Right renal pelvis (tissue), 4 donors: ENCODE measurements at regions not wholly inside any gene's neighbourhood (a gene's known extent, or its start where the extent isn't known, plus 50 kb on each side); places are given as distances from the start of the nearest gene placed in this dataset.
"Not testable (repeated sequence)": the region's sequence is repeated elsewhere in the genome, so short reads cannot be mapped to it uniquely, and the experiment has no call there.

Source experiments
- DNase-seq, 4 donors: peaks; one replicate each; pipeline ENCODE4 v3.0.0-alpha.2; 2013; ENCODE audit warnings: low read depth in 4 of 4, low spot score in 3 of 4, missing footprints in 1 of 4

- DNase-seq: not testable (repeated sequence)
Observed at GRCh38 chr2:131668794-131669540, 141.3 kb downstream of the CCDC74A start.

GRCh38 chr2:131671841-131672470 lies 144.3 kb downstream of the CCDC74A start:
- DNase-seq: not testable (repeated sequence)

- DNase-seq: not testable (repeated sequence)
Observed at GRCh38 chr2:131672471-131673399, 145.0 kb downstream of the CCDC74A start.

DNA sequence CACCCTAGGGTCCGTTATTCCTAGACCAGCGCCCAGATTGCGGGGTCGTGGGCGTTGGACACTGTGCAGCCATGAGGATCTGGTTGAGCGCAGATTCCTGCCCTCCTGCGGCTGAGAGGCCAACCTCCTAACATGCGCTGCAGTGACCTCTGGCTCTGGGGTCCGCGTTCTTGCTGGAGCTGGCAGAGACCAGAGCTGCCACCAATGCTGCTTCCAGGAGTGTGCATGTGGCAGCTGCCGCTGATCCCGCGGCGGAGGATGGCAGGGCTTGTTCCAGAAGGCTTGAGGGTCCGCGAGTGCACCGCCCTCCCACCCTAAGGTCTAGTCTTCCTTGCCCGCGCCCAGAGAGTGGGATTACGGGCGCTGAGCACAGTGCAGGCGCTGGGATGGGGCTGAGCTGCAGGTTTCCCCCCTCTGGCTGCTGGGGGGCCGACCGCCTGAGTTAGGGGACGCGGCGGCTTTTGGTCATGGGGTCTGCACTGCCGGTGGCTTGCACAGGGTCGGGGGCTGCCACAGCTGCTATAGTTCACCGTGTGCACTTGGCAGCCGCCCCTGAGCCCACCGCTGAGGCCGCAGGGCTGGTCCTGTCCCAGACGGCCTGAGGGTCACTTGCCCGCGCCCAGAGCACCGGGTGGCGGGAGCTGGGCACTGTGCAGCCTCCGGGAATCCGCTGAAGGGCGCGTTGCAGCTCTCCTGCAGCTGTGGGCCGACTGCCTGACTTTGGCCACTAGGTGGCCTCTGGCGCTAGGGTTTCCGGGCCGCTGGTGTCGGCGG lies 145.9 kb downstream of the CCDC74A start:
- no peak for DNase-seq

DNA sequence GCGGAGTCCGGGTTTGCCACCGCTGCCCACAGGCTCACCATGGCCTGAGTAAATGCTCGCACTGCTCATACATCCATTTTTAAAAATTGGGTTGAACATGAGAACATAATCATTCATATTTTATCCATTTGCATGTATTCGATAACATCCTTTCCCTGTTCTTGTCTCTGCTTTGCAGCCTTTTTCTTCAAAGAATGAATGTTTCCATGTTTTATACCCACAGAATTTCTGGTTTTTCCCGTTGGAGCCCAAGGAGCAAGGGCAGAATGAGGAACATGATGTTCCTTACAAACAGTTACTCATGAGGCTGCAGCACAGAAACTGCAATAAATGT lies 146.5 kb downstream of the CCDC74A start:
- DNase-seq: no peak

GRCh38 chr2:131681611-131682121 lies 154.0 kb downstream of the CCDC74A start:
- not testable (repeated sequence) for DNase-seq

DNA sequence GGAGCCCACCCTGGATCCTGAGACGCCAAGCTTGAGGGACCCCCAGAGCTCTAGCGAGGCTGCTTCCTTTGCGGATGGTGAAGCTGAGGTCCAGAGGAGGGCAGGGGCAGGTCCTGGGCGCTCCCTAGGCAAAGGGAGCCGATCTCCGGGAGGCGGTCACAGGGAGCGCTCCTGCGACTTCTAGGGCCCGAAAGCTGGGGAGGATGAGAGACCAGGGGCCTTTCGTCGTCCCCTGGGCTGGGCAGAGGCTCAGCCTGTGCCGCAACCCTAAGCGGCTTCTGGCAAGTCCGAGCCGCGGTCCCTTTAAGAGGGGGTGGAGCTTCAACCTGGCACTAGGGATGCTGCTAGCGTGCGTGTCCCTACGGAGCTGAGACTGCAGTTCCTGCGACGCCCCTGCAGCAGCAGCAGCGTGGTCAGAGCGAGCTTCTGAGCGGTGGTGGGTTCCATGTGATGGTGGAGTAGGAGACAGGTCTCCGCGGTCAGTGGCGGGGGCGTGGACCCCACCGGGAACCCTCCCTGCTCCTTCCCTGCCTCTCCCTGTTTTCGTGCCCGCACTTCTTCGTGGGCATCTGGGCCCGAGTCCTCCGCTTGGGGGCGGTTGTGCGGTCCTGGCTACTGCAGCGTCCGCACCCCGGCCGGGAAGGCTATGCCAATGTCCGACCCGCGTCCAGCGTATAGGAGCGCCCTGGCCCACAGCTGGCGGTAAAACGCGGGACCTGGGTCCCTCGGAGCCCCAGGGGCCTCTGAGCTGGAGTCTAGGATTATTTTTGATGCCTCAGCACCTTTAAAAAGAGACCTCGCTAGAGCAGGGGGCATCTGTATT lies 154.6 kb downstream of the CCDC74A start:
- DNase-seq: peak; percentile 44 to 67 (median 65)

DNA sequence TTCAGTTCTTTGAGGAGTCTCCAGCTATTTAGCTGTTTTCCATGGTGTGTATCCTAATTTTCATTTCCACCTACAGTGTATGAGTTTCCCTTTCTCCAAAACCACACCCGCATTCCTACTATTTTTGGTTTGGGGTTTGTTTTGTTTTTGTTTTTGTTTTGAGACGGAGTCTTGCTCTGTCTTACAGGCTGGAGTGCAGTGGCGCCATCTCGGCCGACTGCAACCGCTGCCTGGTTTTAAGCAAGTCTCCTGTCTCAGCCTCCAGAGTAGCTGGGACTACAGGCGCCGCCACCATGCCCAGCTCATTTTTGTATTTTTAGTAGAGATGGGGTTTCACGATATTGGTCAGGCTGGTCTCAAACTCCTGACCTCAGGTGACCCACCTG lies 155.2 kb downstream of the CCDC74A start:
- not testable (repeated sequence) for DNase-seq

DNA sequence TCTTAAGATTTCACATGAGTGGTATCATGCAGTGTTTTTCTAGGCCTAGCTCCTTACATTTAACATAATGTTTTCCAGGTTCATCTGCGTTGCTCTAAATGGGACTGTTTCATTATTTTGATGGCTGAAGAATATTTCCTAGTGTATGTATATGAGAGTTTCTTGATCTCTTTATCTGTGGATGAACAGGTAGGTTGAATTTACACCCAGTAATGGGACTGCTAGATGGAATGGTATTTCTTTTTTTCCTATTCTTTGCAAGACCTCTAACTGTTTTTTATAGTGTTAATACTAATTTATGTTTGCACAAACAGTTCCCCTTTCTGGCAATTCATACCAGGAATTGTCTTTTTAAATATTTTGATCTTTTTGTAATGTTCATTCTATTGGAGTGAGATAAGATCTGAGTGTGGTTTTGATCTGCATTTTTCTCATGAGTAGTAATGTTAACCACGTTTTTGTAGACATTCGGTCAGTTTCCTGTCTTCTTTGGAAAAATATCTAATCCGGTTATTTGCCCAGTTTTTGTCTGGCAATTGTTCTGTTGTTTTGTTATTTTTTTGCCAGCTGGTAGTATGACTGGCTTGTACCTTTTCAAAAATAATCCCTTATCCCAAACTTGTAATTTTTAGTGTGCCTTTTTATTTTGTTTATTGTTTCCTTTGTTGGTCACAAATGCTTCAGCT lies 157.1 kb downstream of the CCDC74A start:
- not testable (repeated sequence) for DNase-seq

DNA sequence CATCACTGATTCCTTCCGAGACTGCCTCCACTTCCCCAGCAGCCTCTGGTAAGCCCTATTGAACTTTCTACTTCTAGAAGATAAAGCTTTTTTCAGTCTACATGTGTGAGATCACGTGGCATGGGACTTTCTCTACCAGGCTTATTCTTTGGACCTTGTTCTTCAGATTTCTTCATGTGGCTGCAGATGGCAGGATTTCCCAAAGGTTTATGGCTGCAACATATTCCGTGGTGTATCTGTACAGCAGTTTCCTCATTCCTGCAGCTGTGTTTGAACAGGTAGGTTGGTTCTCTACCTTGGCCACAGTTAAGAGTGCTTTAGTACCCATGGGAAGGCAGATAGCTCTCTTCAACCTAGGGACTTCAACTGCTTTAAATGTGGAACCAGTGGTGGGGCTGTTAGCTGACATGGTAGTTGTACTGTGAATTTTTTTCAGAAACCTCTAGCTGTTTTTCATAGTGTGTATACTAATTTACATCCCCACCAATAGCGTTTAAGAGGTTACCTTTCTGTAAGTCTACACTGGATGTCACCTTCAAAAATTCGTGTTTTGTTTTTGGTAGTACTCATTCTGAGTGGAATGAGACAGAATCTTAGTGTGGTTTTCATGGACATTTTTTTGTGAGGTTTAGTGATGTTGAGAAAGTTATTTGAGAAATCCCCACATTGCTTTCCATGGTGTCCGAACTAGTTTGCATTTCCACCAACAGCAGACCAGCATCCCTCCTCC lies 158.6 kb downstream of the CCDC74A start:
- DNase-seq: not testable (repeated sequence)

- not testable (repeated sequence) for DNase-seq
Observed at GRCh38 chr2:131686894-131687238, 159.2 kb downstream of the CCDC74A start.

GRCh38 chr2:131689066-131689465 lies 161.4 kb downstream of the CCDC74A start:
- DNase-seq: not testable (repeated sequence)

DNA sequence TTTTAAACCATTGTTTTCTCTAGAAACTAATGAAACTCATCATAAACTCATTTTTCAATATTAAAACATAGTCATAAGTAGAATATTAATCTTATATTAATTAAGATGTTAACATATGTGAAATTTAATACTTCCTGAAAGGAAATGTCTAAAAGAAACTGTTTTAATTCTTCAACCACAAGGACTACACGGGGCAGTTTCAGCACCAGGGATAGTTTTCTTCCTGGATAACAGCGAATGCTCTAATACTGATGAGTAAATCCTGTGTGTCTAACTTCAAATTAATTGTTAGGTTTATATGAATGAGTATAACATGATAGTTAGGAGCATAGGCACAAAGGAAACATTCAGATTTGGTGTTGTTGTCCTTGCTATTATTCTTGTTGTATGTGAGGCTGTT lies 183.6 kb downstream of the CCDC74A start:
- not testable (repeated sequence) for DNase-seq

DNA sequence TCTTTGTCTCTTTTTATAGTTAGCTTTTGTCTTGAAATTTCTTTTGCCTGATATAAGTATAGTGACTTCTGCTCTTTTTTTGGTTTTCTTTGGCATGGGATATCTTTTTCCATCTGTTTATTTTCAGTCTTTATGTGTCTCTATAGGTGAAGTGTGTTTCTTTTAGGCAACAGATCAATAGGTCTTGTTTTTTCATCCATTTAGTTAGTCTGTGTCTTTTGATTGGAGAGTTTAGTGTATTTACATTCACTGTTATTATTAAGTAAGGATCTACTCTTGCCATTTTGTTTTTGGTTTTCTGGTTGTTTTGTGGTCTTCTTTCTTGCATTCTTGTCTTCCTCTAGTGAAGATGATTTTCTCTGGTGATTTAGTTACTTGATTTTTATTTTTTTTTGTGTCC lies 190.2 kb downstream of the CCDC74A start:
- DNase-seq: not testable (repeated sequence)

DNA sequence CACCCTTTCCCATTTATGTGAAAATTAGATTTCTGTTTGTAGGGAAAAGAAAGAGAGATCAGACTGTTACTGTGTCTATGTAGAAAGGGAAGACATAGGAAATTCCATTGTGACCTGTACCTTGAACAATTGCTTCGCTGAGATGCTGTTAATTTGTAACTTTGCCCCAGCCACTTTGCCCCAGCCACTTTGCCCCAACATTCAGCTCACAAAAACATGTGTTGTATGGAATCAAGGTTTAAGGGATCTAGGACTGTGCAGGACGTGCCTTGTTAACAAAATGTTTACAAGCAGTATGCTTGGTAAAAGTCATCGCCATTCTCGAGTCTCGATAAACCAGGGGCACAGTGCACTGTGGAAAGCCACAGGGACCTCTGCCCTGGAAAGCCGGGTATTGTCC lies 193.5 kb downstream of the CCDC74A start:
- DNase-seq: not testable (repeated sequence)

DNA sequence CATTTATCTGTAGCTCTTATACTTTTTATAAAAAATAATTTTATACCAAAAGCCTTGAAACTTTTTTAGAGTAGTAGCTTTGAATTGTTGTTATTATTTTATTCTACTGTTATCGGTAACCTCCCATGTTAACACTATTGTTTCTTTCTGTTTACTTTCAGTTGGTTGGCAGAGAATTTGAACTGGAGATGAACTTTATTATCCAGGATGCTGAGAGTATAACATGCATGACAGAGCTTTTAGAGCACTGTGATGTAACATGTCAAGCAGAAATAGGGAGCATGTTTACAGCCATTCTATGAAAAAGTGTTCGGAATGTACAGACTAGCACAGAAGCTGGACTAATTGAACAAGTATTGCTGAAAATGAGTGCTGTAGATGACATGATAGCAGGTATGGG lies 194.6 kb downstream of the CCDC74A start:
- DNase-seq: not testable (repeated sequence)

GRCh38 chr2:131724019-131724418 lies 196.3 kb downstream of the CCDC74A start:
- DNase-seq: no peak

DNA sequence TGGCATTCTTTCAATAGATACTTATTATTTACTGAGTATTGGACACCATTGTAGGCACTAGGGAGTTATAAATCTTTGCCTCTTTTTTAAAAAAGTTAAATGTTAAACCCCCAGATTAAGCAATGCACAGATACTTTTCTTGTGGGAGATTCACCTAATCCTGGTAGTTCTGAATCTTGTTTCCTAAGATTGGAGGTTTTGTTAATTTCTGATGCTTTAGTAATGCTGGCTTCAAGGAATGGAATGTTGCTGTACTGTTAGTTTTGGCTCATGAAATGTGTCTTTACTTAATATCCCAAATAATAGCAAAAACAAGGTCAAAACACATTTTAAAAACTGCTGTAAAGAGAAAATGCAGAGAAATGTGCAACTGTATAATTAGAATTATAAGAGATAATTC lies 200.8 kb downstream of the CCDC74A start:
- DNase-seq: not testable (repeated sequence)
